HFFc6 (cell line): ENCODE measurements at regions not wholly inside any gene's neighbourhood (a gene's known extent, or its start where the extent isn't known, plus 50 kb on each side); places are given as distances from the start of the nearest gene placed in this dataset.

Experiments
- DNase-seq: peaks from one replicate; pipeline ENCODE4 v3.0.0-alpha.2; 2018
- H3K27ac Mint-ChIP-seq: 2 replicates; pipeline ENCODE4 v1.8.0; 2020; ENCODE audit warnings: mild to moderate bottlenecking, mixed read lengths
- H3K27me3 Mint-ChIP-seq: 2 replicates; pipeline ENCODE4 v1.8.0; 2021; ENCODE audit warnings: mild to moderate bottlenecking, moderate library complexity, mixed read lengths; ENCODE audit not compliant: insufficient read depth
- H3K36me3 Mint-ChIP-seq: 2 replicates; pipeline ENCODE4 v1.8.0; 2021; ENCODE audit warnings: low read depth, mixed read lengths
- H3K4me1 Mint-ChIP-seq: 2 replicates; pipeline ENCODE4 v1.8.0; 2020; ENCODE audit warnings: low read depth, mixed read lengths
- H3K4me3 Mint-ChIP-seq: 2 replicates; pipeline ENCODE4 v1.8.0; 2020; ENCODE audit warnings: mild to moderate bottlenecking, moderate library complexity, mixed read lengths
- H3K9me3 Mint-ChIP-seq: 2 replicates; pipeline ENCODE4 v1.8.0; 2020; ENCODE audit warnings: mild to moderate bottlenecking, mixed read lengths
- CTCF ChIP-seq: fragments of 200-600 bp; sonication (generic); IDR thresholded peaks from 2 replicates; pipeline ENCODE4 v1.5.0; 2021; ENCODE audit warnings: antibody characterized with exemption, mild to moderate bottlenecking

- Mint-ChIP-seq H3K27ac (no peak overlapping the region), H3K4me3 (no peak overlapping the region), H3K27me3 (no peaks in the 10 kb centered on the region; the same call in 1 of the 2 replicates), H3K4me1 (no peaks in the 10 kb centered on the region), H3K9me3 (no peaks in the 10 kb centered on the region), H3K36me3 (no peaks in the 10 kb centered on the region)
- no peak for DNase-seq
- TF ChIP-seq CTCF = no peak
These were observed 552.6 kb downstream of the MRPL39 start for GRCh38 chr21:25054689-25055088.

- peak; percentile 58 for TF ChIP-seq CTCF
- DNase-seq = peak; percentile 2
- H3K4me1 Mint-ChIP-seq = peaks cover 25% of the 10 kb centered on the region; the same call in 1 of the 2 replicates
- H3K36me3 Mint-ChIP-seq = no peaks in the 10 kb centered on the region
- no peak overlapping the region for H3K27ac Mint-ChIP-seq
- no peaks in the 10 kb centered on the region for H3K27me3 Mint-ChIP-seq
- peak overlapping the region; percentile 78 for H3K4me3 Mint-ChIP-seq
- H3K9me3 Mint-ChIP-seq = no peaks in the 10 kb centered on the region
These were observed 567.6 kb downstream of the MRPL39 start for GRCh38 chr21:25039461-25040380.

GRCh38 chr21:25036775-25037174 is 570.5 kb downstream of the MRPL39 start:
- no peak for TF ChIP-seq CTCF
- no peak overlapping the region for H3K4me3 Mint-ChIP-seq
- no peaks in the 10 kb centered on the region for H3K36me3 Mint-ChIP-seq
- no peaks in the 10 kb centered on the region for H3K9me3 Mint-ChIP-seq
- H3K4me1 Mint-ChIP-seq = peaks cover 24% of the 10 kb centered on the region; the same call in 1 of the 2 replicates
- 0 out of 2 replicates have a peak, but pooled peaks cover 3% of the 10 kb centered on the region for H3K27me3 Mint-ChIP-seq
- no peak overlapping the region for H3K27ac Mint-ChIP-seq
- DNase-seq = no peak

GRCh38 chr21:25031750-25032149 is 575.5 kb downstream of the MRPL39 start:
- H3K4me1 Mint-ChIP-seq = no peaks in the 10 kb centered on the region
- no peaks in the 10 kb centered on the region for H3K36me3 Mint-ChIP-seq
- no peak overlapping the region for H3K27ac Mint-ChIP-seq
- no peak for DNase-seq
- H3K9me3 Mint-ChIP-seq = no peaks in the 10 kb centered on the region
- no peak for TF ChIP-seq CTCF
- no peak overlapping the region for H3K4me3 Mint-ChIP-seq
- peaks cover 6% of the 10 kb centered on the region for H3K27me3 Mint-ChIP-seq

GRCh38 chr21:25029580-25029979 is 577.7 kb downstream of the MRPL39 start:
- no peak overlapping the region for H3K4me3 Mint-ChIP-seq
- H3K9me3 Mint-ChIP-seq = peaks cover 3% of the 10 kb centered on the region; the same call in 1 of the 2 replicates
- peaks cover 6% of the 10 kb centered on the region for H3K27me3 Mint-ChIP-seq
- H3K4me1 Mint-ChIP-seq = no peaks in the 10 kb centered on the region
- TF ChIP-seq CTCF = no peak
- H3K27ac Mint-ChIP-seq = no peak overlapping the region
- DNase-seq = no peak
- no peaks in the 10 kb centered on the region for H3K36me3 Mint-ChIP-seq
